GM12878 (cell line): ENCODE measurements at regions not wholly inside any gene's neighbourhood (a gene's known extent, or its start where the extent isn't known, plus 50 kb on each side); places are given as distances from the start of the nearest gene placed in this dataset.

Experiments
- ATAC-seq: fragments of 200-7000 bp; cut with Tn5 transposase; 3 replicates; pipeline ENCODE4 v1.9.1; 2020; ENCODE audit warnings: mild to moderate bottlenecking, moderate library complexity
- BruUV-seq: library from RNA; stranded (reverse); fragments of 400-500 nt; replicated peaks from 2 replicates; lab custom pipeline; 2021; lab: Mats Ljungman, UMichigan
- CTCF ChIA-PET: fragments of 300-600 bp; sonication (Branson Sonifier 250); formaldehyde crosslinking; extraction: SDS; loops from one replicate; lab custom pipeline; 2021; ENCODE audit warnings: inconsistent platforms; lab: Yijun Ruan, JAX
- POLR2A ChIA-PET: fragments of 350-600 bp; formaldehyde crosslinking; extraction: SDS; loops from one replicate; lab custom pipeline; 2021; ENCODE audit warnings: inconsistent platforms; lab: Charles Lee
- RAD21 ChIA-PET: fragments of 300-600 bp; sonication (Branson Sonifier 250); formaldehyde crosslinking; loops from one replicate; lab custom pipeline; 2023; ENCODE audit warnings: antibody characterized with exemption; ENCODE audit not compliant: unreplicated experiment; lab: Charles Lee
- SMC1A ChIA-PET: fragments of 300-600 bp; sonication (Branson Sonifier 250); formaldehyde crosslinking; loops from one replicate; lab custom pipeline; 2023; ENCODE audit not compliant: unreplicated experiment, uncharacterized antibody; lab: Charles Lee
- DNase-seq: peaks from one replicate; pipeline ENCODE4 v3.0.0-alpha.2; 2011; ENCODE audit warnings: low read depth, low spot score
- FAIRE-seq: peaks from 3 replicates; lab custom pipeline; 2011; peaks lifted over from hg19 to GRCh38; lab: Jason Lieb, UNC
- H2AFZ ChIP-seq: 2 replicates; pipeline ENCODE4 v1.6.0; 2011; ENCODE audit warnings: low read depth, low read length, control low read depth; ENCODE audit not compliant: control insufficient read depth
- H3K27ac ChIP-seq: 2 replicates; pipeline ENCODE4 v1.5.1; 2011; ENCODE audit warnings: control low read depth; ENCODE audit not compliant: control insufficient read depth, insufficient read depth
- H3K27me3 ChIP-seq, 2 experiments: replicated peaks in 1 of 2; 2 replicates each; pipeline versions ENCODE4 v1.6.0 to v1.6.1; 2011; ENCODE audit warnings: low read length in 1 of 2; ENCODE audit not compliant: control insufficient read depth in 2 of 2, insufficient read depth in 2 of 2
- H3K36me3 ChIP-seq, 2 experiments: 2 replicates each; pipeline ENCODE4 v1.5.1; 2011; ENCODE audit warnings: low read length in 1 of 2; ENCODE audit not compliant: control insufficient read depth in 2 of 2, insufficient read depth in 2 of 2
- H3K4me1 ChIP-seq: 2 replicates; pipeline ENCODE4 v1.6.1; 2011; ENCODE audit warnings: mild to moderate bottlenecking, low read length, moderate library complexity, mixed read lengths; ENCODE audit not compliant: control insufficient read depth, insufficient read depth
- H3K4me2 ChIP-seq: 2 replicates; pipeline ENCODE4 v1.6.0; 2011; ENCODE audit warnings: control low read depth; ENCODE audit not compliant: control insufficient read depth, insufficient read depth
- H3K4me3 ChIP-seq: fragments of 200-600 bp; sonication (generic); 2 replicates; pipeline ENCODE4 v1.5.1; 2016
- H3K79me2 ChIP-seq: 2 replicates; pipeline ENCODE4 v1.6.0; 2011; ENCODE audit warnings: low read length; ENCODE audit not compliant: control insufficient read depth, insufficient read depth
- H3K9ac ChIP-seq: 2 replicates; pipeline ENCODE4 v1.8.0; 2011; ENCODE audit warnings: low read length, control low read depth, mixed read lengths; ENCODE audit not compliant: control insufficient read depth, insufficient read depth
- H3K9me3 ChIP-seq: replicated peaks from 3 replicates; pipeline ENCODE4 v1.5.1; 2011; ENCODE audit warnings: mild to moderate bottlenecking, low read length; ENCODE audit not compliant: control insufficient read depth, insufficient read depth
- H4K20me1 ChIP-seq: 2 replicates; pipeline ENCODE4 v1.6.0; 2011; ENCODE audit not compliant: control insufficient read depth, insufficient read depth
- BCL3 ChIP-seq: IDR thresholded peaks from 2 replicates; pipeline ENCODE4 v1.6.1; 2011; ENCODE audit warnings: borderline replicate concordance, low read depth, mild to moderate bottlenecking, moderate library complexity, low read length; ENCODE audit not compliant: insufficient read depth, poor library complexity, severe bottlenecking
- BHLHE40 ChIP-seq, 2 experiments: fragments of 450-650 bp in 1 of 2; IDR thresholded peaks; 2 replicates each; pipeline ENCODE4 v1.6.1; 2011 to 2017; ENCODE audit warnings: low read depth in 2 of 2, borderline replicate concordance in 1 of 2, improper control_type of control experiment in 1 of 2, low read length in 1 of 2, mild to moderate bottlenecking in 1 of 2
- FOXK2 ChIP-seq: fragments of 450-650 bp; IDR thresholded peaks from 2 replicates; pipeline ENCODE4 v1.6.1; 2017; ENCODE audit warnings: mild to moderate bottlenecking, moderate library complexity
- KDM1A ChIP-seq: fragments of 200-600 bp; sonication (generic); IDR thresholded peaks from 2 replicates; pipeline ENCODE4 v1.6.1; 2016; ENCODE audit warnings: borderline replicate concordance
- SUZ12 ChIP-seq: fragments of 200-600 bp; sonication (generic); IDR thresholded peaks from one replicate; pipeline ENCODE4 v1.6.1; 2018; ENCODE audit warnings: antibody characterized with exemption, mild to moderate bottlenecking; ENCODE audit not compliant: unreplicated experiment
- TAF1 ChIP-seq: IDR thresholded peaks from 2 replicates; pipeline ENCODE4 v1.6.1; 2011; ENCODE audit warnings: mild to moderate bottlenecking, low read depth, low read length, borderline replicate concordance
- TARDBP ChIP-seq: IDR thresholded peaks from 2 replicates; pipeline ENCODE4 v1.6.1; 2016; ENCODE audit warnings: borderline replicate concordance
- WGBS: methylation state at CpG from one replicate; pipeline ENCODE4 v1.1.6; 2016; ENCODE audit warnings: low lambda C conversion rate; ENCODE audit not compliant: insufficient replicate concordance, insufficient coverage; ENCODE audit errors: missing lambda C conversion rate; 5-methylcytosine and 5-hydroxymethylcytosine counted together
- in situ Hi-C: fragments of 300-500 bp; cut with MboI; formaldehyde crosslinking; loops from 9 replicates; pipeline ENCODE4 v1.14.3; 2018; ENCODE audit warnings: mixed read lengths
- intact Hi-C: fragments of 100-400 bp; cut with micrococcal nuclease; formaldehyde crosslinking; loops from one replicate; pipeline ENCODE4 v1.14.2; 2022; ENCODE audit not compliant: unreplicated experiment
- TF ChIP-seq, protein P1 (sequence below): fragments of 150-350 bp; IDR thresholded peaks from 2 replicates; pipeline ENCODE4 v1.6.1; 2016; ENCODE audit warnings: low read depth, low read length
- TF ChIP-seq, protein P2 (sequence below): fragments of 450-650 bp; IDR thresholded peaks from 2 replicates; pipeline ENCODE4 v1.6.1; 2017; ENCODE audit warnings: antibody characterized with exemption, mild to moderate bottlenecking, moderate library complexity
- TF ChIP-seq, protein P3 (sequence below): fragments of 450-650 bp; IDR thresholded peaks from 2 replicates; pipeline ENCODE4 v1.6.1; 2017; ENCODE audit warnings: borderline replicate concordance

DNA sequence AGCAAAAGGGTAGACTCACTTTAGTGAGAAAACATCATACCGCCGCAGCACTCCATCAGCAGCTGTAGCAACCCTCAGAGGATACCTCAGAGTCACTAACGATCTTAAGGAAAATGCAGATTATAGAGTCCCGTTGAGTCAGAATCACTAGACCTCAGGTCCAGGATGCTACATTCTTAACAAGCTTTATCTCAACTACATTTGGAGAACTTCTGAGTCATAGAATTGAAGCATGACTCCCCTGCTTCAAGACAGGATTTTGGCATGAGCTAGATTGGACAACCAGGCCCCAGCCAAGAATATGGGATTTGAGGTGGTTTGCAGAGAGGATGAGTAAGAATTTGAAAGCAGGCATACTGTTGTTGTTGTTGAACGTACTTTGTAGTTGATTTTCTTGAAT, 118.9 kb upstream of the UBL3 start:
- BruUV-seq: no TSS peak
- Histone ChIP-seq H3K36me3 (no peaks in the 10 kb centered on the region), H3K27me3 (no peaks in the 10 kb centered on the region), H3K4me1 (no peaks in the 10 kb centered on the region), H2AFZ (no peak overlapping the region), H3K79me2 (no peaks in the 10 kb centered on the region), H3K27ac (no peak overlapping the region), H3K9me3 (no peaks in the 10 kb centered on the region; the same call in 2 of the 3 replicates), H3K4me3 (no peak overlapping the region), H3K4me2 (no peak overlapping the region), H4K20me1 (no peaks in the 10 kb centered on the region), H3K9ac (no peak overlapping the region)
- ATAC-seq (no peak), FAIRE-seq (no peak), DNase-seq (no peak)
- ChIA-PET SMC1A (no interaction called here), POLR2A (no interaction called here), RAD21 (no interaction called here), CTCF (interaction anchor here (1.1 kb wide), 1 partner anchor 95 kb away, joined by 3 read pairs; no protein-coding TSS in a partner anchor)
- in situ Hi-C loops: no loop called here
- WGBS: 68% methylated on average over 5 of the region's 5 CpGs
- intact Hi-C loops: no loop called here
- TF ChIP-seq TARDBP (no peak), BHLHE40 (IDR thresholded peaks at IDR 0.05; ENCODE audit: borderline replicate concordance in 1 of 2, low read depth in 2 of 2, low read length in 1 of 2) (no peak), BCL3 (no peak), SUZ12 (no peak), TAF1 (no peak), FOXK2 (no peak), KDM1A (no peak)
- TF ChIP-seq, protein P1, sequence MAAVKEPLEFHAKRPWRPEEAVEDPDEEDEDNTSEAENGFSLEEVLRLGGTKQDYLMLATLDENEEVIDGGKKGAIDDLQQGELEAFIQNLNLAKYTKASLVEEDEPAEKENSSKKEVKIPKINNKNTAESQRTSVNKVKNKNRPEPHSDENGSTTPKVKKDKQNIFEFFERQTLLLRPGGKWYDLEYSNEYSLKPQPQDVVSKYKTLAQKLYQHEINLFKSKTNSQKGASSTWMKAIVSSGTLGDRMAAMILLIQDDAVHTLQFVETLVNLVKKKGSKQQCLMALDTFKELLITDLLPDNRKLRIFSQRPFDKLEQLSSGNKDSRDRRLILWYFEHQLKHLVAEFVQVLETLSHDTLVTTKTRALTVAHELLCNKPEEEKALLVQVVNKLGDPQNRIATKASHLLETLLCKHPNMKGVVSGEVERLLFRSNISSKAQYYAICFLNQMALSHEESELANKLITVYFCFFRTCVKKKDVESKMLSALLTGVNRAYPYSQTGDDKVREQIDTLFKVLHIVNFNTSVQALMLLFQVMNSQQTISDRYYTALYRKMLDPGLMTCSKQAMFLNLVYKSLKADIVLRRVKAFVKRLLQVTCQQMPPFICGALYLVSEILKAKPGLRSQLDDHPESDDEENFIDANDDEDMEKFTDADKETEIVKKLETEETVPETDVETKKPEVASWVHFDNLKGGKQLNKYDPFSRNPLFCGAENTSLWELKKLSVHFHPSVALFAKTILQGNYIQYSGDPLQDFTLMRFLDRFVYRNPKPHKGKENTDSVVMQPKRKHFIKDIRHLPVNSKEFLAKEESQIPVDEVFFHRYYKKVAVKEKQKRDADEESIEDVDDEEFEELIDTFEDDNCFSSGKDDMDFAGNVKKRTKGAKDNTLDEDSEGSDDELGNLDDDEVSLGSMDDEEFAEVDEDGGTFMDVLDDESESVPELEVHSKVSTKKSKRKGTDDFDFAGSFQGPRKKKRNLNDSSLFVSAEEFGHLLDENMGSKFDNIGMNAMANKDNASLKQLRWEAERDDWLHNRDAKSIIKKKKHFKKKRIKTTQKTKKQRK: no peak
- TF ChIP-seq, protein P2, sequence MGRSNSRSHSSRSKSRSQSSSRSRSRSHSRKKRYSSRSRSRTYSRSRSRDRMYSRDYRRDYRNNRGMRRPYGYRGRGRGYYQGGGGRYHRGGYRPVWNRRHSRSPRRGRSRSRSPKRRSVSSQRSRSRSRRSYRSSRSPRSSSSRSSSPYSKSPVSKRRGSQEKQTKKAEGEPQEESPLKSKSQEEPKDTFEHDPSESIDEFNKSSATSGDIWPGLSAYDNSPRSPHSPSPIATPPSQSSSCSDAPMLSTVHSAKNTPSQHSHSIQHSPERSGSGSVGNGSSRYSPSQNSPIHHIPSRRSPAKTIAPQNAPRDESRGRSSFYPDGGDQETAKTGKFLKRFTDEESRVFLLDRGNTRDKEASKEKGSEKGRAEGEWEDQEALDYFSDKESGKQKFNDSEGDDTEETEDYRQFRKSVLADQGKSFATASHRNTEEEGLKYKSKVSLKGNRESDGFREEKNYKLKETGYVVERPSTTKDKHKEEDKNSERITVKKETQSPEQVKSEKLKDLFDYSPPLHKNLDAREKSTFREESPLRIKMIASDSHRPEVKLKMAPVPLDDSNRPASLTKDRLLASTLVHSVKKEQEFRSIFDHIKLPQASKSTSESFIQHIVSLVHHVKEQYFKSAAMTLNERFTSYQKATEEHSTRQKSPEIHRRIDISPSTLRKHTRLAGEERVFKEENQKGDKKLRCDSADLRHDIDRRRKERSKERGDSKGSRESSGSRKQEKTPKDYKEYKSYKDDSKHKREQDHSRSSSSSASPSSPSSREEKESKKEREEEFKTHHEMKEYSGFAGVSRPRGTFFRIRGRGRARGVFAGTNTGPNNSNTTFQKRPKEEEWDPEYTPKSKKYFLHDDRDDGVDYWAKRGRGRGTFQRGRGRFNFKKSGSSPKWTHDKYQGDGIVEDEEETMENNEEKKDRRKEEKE: no peak
- TF ChIP-seq, protein P3, sequence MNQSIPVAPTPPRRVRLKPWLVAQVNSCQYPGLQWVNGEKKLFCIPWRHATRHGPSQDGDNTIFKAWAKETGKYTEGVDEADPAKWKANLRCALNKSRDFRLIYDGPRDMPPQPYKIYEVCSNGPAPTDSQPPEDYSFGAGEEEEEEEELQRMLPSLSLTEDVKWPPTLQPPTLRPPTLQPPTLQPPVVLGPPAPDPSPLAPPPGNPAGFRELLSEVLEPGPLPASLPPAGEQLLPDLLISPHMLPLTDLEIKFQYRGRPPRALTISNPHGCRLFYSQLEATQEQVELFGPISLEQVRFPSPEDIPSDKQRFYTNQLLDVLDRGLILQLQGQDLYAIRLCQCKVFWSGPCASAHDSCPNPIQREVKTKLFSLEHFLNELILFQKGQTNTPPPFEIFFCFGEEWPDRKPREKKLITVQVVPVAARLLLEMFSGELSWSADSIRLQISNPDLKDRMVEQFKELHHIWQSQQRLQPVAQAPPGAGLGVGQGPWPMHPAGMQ: no peak
